ENCODE measurements at regions not wholly inside any gene's neighbourhood (a gene's known extent, or its start where the extent isn't known, plus 50 kb on each side); places are given as distances from the start of the nearest gene placed in this dataset.

- DNase-seq: no peak
Observed at GRCh38 chr2:139228276-139228675, 448.1 kb upstream of the NXPH2 start.

- no peak for DNase-seq
Observed at GRCh38 chr2:139225961-139226360, 445.8 kb upstream of the NXPH2 start.

GRCh38 chr2:139218181-139218580 lies 438.0 kb upstream of the NXPH2 start:
- DNase-seq: no peak

GRCh38 chr2:139217641-139218040 lies 437.5 kb upstream of the NXPH2 start:
- DNase-seq: peak; percentile 54

- no peak for DNase-seq
Observed at GRCh38 chr2:139216435-139216834, 436.2 kb upstream of the NXPH2 start.

GRCh38 chr2:139214801-139215200 lies 434.6 kb upstream of the NXPH2 start:
- DNase-seq: no peak

- DNase-seq: no peak
Observed at GRCh38 chr2:139209586-139209985, 429.4 kb upstream of the NXPH2 start.

GRCh38 chr2:139201516-139201915 lies 421.3 kb upstream of the NXPH2 start:
- DNase-seq: no peak

GRCh38 chr2:139196754-139197153 lies 416.6 kb upstream of the NXPH2 start:
- no peak for DNase-seq

GRCh38 chr2:139194546-139194945 lies 414.4 kb upstream of the NXPH2 start:
- DNase-seq: no peak

- DNase-seq: peak; percentile 5
Observed at GRCh38 chr2:139177041-139177440, 396.9 kb upstream of the NXPH2 start.

- DNase-seq: peak; percentile 50
Observed at GRCh38 chr2:139175510-139175909, 395.3 kb upstream of the NXPH2 start.

GRCh38 chr2:139170406-139170805 lies 390.2 kb upstream of the NXPH2 start:
- DNase-seq: no peak

GRCh38 chr2:139165601-139166000 lies 385.4 kb upstream of the NXPH2 start:
- no peak for DNase-seq

- no peak for DNase-seq
Observed at GRCh38 chr2:139165041-139165440, 384.9 kb upstream of the NXPH2 start.

- DNase-seq: no peak
Observed at GRCh38 chr2:139162957-139163356, 382.8 kb upstream of the NXPH2 start.

GRCh38 chr2:139162456-139162855 lies 382.3 kb upstream of the NXPH2 start:
- no peak for DNase-seq

GRCh38 chr2:139160836-139161235 lies 380.6 kb upstream of the NXPH2 start:
- no peak for DNase-seq

- DNase-seq: no peak
Observed at GRCh38 chr2:139159177-139159576, 379.0 kb upstream of the NXPH2 start.

GRCh38 chr2:139156730-139157129 lies 376.5 kb upstream of the NXPH2 start:
- no peak for DNase-seq

GRCh38 chr2:139155991-139156390 lies 375.8 kb upstream of the NXPH2 start:
- no peak for DNase-seq

- DNase-seq: no peak
Observed at GRCh38 chr2:139142252-139142880, 362.2 kb upstream of the NXPH2 start.

- no peak for DNase-seq
Observed at GRCh38 chr2:139124271-139124670, 344.1 kb upstream of the NXPH2 start.

- no peak for DNase-seq
Observed at GRCh38 chr2:139123795-139124194, 343.6 kb upstream of the NXPH2 start.

- DNase-seq: no peak
Observed at GRCh38 chr2:139122711-139123158, 342.5 kb upstream of the NXPH2 start.

Data from DMS153 (cell line).